GM18907 (cell line): ENCODE measurements at regions not wholly inside any gene's neighbourhood (a gene's known extent, or its start where the extent isn't known, plus 50 kb on each side); places are given as distances from the start of the nearest gene placed in this dataset.
"Not testable (repeated sequence)": the region's sequence is repeated elsewhere in the genome, so short reads cannot be mapped to it uniquely, and the experiment has no call there.

Experiments
- ATAC-seq: cut with Tn5 transposase; IDR thresholded peaks from one replicate; pipeline ENCODE4 v1.9.1; 2021; ENCODE audit warnings: mild to moderate bottlenecking, moderate library complexity; ENCODE audit not compliant: unreplicated experiment

- ATAC-seq: no peak
Observed at GRCh38 chr2:13660231-13660630, 943.5 kb downstream of the TRIB2 start.

- no peak for ATAC-seq
Observed at GRCh38 chr2:13662055-13662454, 945.3 kb downstream of the TRIB2 start.

- peak; percentile 93 for ATAC-seq
Observed at GRCh38 chr2:13666582-13667414, 950.1 kb downstream of the TRIB2 start.

- ATAC-seq: no peak
Observed at GRCh38 chr2:13667415-13667757, 950.6 kb downstream of the TRIB2 start.

GRCh38 chr2:13669607-13670006 lies 952.9 kb downstream of the TRIB2 start:
- no peak for ATAC-seq

- not testable (repeated sequence) for ATAC-seq
Observed at GRCh38 chr2:13673821-13674220, 957.1 kb downstream of the TRIB2 start.

- ATAC-seq: peak; percentile 42
Observed at GRCh38 chr2:13676269-13676668, 956.2 kb upstream of the LRATD1 start.

- no peak for ATAC-seq
Observed at GRCh38 chr2:13681936-13682335, 950.6 kb upstream of the LRATD1 start.

GRCh38 chr2:13682540-13683272 lies 949.8 kb upstream of the LRATD1 start:
- ATAC-seq: no peak

GRCh38 chr2:13686262-13686661 lies 946.3 kb upstream of the LRATD1 start:
- peak; percentile 95 for ATAC-seq

GRCh38 chr2:13694673-13695072 lies 937.8 kb upstream of the LRATD1 start:
- no peak for ATAC-seq

- ATAC-seq: no peak
Observed at GRCh38 chr2:13696601-13697000, 935.9 kb upstream of the LRATD1 start.

GRCh38 chr2:13698847-13699246 lies 933.7 kb upstream of the LRATD1 start:
- no peak for ATAC-seq

- not testable (repeated sequence) for ATAC-seq
Observed at GRCh38 chr2:13699939-13700338, 932.6 kb upstream of the LRATD1 start.

GRCh38 chr2:13711154-13711553 lies 921.4 kb upstream of the LRATD1 start:
- no peak for ATAC-seq

GRCh38 chr2:13714466-13714865 lies 918.1 kb upstream of the LRATD1 start:
- ATAC-seq: no peak

- ATAC-seq: no peak
Observed at GRCh38 chr2:13725945-13726344, 906.6 kb upstream of the LRATD1 start.

- ATAC-seq: no peak
Observed at GRCh38 chr2:13745330-13745729, 887.2 kb upstream of the LRATD1 start.

GRCh38 chr2:13751955-13752354 lies 880.6 kb upstream of the LRATD1 start:
- no peak for ATAC-seq

GRCh38 chr2:13758412-13758811 lies 874.1 kb upstream of the LRATD1 start:
- no peak for ATAC-seq

GRCh38 chr2:13768274-13768673 lies 864.2 kb upstream of the LRATD1 start:
- ATAC-seq: peak; percentile 61

- ATAC-seq: peak; percentile 47
Observed at GRCh38 chr2:13770279-13770678, 862.2 kb upstream of the LRATD1 start.
